ENCODE measurements at regions not wholly inside any gene's neighbourhood (a gene's known extent, or its start where the extent isn't known, plus 50 kb on each side); places are given as distances from the start of the nearest gene placed in this dataset.

GRCh38 chr1:70707214-70707613 lies 296.1 kb downstream of the CTH start:
- TF ChIP-seq SUZ12 (IDR thresholded peaks at IDR 0.05): no peak
- TF ChIP-seq SP1 (IDR thresholded peaks at IDR 0.05): no peak
- TF ChIP-seq LEF1 (IDR thresholded peaks at IDR 0.05; ENCODE audit: borderline replicate concordance): no peak
- no peak for TF ChIP-seq HDGF (IDR thresholded peaks at IDR 0.05; ENCODE audit: borderline replicate concordance)

All from HEK293T (cell line).